Stimulated activated CD4-positive, alpha-beta T cell treated with anti-CD3 and anti-CD28 coated beads, TNF-alpha, amount 100 ng/mL, for 1 hour (primary cell): ENCODE measurements at regions not wholly inside any gene's neighbourhood (a gene's known extent, or its start where the extent isn't known, plus 50 kb on each side); places are given as distances from the start of the nearest gene placed in this dataset.
"Not testable (repeated sequence)": the region's sequence is repeated elsewhere in the genome, so short reads cannot be mapped to it uniquely, and the experiment has no call there.

Experiments used
- DNase-seq, 3 donors: peaks; one replicate each; pipeline ENCODE4 v3.0.0-alpha.2; 2020; ENCODE audit warnings: low read depth in 3 of 3, low spot score in 1 of 3

DNA sequence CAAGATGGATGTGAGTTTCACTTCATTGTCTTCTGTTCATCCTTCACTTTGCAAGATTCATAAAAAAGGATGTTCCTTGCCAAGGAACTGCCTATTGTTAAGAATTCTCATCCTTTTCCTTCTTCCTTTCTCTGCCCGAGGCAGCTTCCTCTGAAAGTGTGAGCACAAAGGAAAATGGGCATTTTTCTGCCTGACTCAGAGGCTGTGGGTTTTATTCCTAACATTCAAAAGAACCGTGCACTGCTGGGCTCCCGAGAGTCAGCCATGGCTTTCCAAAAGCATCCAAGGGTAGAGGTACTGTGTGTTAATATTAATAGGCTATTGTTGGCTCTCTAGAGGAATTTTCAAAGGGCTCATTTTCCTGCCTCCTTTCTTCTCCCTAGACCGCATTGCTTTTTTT is 289.4 kb downstream of the ABCC12 start:
- DNase-seq, result no peak

DNA sequence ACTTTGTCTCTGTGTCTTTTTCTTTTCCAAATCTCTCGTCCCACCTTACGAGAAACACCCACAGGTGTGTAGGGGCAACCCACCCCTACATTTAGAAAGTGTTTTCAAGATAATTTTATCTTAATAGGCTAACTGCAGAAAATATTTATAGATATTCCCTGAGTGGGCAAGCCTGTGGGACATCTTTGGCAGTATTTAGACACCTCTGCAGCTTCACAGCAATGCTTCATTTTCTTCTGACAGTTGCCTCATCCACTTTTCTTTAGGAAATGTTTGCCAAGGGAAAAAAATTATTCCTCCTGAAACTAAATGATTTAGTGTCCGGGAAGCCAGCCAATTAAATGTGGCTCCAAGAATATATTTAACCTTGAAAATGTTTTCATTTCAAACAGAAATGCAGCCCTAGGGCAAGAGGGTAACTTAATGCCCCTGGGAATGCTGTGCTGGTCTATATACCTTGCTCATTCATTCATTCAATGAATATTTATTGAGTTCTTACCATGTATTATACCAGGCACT is 290.4 kb downstream of the ABCC12 start:
- DNase-seq, result no peak

DNA sequence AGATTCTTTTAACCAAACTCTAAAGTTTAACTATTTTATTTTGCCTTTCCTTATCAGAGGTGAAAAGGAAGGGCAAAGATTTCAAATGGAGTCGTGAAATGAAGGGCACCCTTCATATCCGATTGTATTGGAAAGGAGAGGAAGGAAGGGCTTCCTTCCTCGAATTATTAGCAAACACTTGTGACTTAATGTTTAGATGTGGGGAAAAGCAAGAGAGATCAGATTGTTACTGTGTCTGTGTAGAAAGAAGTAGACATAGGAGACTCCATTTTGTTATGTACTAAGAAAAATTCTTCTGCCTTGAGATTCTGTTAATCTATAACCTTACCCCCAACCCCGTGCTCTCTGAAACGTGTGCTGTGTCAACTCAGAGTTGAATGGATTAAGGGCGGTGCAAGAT is 291.5 kb downstream of the ABCC12 start:
- not testable (repeated sequence) for DNase-seq

DNA sequence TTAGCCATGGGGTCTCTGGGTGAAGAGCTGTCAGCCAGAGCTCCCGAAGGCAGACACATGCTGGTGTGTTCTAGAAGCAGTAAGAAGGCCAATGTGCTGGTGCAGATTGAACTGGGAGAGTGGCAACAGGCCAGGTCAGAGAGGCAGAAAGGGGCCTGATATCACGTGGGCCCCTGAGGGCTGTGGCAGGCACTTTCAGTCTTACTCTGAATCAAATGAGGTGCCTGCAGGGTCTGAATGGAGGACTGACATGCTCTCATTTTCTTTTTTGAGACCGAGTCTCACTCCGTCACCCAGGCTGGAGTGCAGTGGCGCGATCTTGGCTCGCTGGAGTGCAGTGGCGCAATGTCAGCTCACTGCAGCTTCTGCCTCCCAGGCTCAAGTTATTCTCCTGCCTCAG is 293.8 kb downstream of the ABCC12 start:
- no peak for DNase-seq

DNA sequence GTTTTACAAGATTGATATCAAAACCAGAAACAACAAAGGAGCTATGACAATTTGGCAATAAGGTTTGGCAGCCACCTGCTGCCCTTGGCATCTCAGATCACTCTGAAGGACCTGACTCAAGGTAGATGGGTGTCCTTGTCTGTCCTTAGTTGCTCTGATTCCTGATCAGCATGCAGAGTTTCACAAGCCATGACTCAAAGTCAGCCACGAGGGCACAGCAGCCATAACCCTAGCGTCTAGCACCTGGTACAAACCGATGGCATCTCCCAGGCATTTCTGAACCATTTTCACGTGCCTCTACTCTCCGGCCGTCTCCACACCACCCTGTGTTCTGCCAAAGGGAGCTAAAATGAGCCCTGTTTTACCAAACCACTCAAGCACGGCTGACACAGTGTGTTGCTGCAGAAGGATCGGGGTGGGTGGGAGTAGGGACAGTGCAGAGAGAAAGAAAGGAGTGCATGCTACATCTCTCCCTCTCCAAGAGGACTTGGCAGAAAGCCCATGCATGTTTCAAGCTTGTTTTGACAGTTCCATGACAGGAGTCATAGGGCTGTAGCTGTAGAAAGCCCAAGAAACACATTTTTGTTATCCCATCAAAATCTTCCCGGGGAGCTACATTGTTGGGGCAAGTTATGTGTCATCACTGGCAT is 297.3 kb downstream of the ABCC12 start:
- DNase-seq, result no peak

DNA sequence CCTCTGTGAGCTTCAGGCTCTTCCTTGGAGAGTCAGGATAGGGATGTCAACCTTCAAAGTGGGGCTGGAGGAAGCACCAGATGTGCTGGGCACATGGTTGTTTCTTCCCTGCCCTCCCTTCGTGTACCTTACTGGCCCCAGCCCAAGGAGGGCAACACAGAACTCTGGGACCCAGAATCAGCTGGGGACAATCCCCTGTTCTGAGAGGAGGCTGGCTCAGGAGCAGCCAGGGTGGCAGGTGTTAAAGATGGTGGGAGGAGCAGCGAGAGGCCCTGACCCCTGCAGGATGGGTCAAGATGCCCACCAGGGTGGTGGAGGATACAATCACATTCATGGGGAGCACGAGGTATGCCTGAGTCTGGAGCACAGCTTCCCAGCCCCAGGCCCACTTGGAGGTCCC is 300.4 kb downstream of the ABCC12 start:
- DNase-seq, result no peak

DNA sequence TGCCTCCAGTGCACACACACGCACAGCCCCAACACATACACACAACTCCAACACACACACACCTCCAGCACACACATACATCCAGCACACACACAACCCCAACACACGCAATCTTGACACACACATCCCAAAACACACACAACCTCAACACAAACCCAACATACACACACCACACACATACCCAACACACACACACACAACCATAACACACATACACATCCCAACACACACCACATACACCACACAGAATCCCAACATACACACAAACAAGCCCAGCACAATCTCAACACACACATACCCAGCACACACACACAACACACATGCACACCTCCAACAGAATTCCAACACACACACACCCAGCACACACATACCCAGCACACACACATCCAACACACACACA is 301.1 kb downstream of the ABCC12 start:
- no peak for DNase-seq

DNA sequence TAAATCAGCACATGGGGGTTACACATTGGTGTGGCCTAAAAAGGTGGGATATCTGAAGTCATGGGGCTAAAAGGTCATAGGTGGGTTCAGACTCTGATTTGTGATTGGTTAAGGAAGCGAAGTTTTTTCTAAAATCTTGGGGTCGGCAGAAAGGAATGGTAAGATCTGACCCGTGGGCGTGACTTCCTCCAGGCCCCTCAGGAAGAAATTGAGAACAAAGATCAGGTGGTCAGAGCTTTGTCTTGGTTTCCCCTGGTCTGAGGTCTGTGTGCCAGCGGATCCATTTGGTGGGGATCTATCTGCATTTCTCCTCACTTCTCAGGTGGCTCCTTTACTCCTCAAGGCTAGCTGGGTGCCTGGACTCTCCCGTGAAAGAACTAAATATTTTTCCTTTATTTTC is 302.8 kb downstream of the ABCC12 start:
- no peak for DNase-seq

DNA sequence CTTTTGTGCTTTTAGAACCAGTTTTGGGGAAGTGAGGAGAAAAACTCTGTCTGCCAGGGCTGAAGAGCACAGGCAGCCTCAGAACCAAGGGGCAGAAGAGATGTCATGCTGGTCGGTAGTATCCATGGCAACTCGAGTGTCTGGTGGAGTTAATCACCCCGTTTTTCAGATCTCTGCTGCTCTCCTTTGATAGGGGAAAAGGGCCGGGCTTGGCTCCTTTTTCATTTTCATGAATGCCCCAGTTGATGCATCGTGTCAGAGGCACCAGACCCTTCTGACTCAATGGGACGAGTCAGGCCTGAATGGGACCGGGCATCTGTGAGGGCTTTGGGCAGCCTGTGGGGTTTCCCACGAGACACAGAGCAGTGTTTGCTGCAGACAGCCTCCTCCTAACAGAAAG is 304.6 kb downstream of the ABCC12 start:
- no peak for DNase-seq

DNA sequence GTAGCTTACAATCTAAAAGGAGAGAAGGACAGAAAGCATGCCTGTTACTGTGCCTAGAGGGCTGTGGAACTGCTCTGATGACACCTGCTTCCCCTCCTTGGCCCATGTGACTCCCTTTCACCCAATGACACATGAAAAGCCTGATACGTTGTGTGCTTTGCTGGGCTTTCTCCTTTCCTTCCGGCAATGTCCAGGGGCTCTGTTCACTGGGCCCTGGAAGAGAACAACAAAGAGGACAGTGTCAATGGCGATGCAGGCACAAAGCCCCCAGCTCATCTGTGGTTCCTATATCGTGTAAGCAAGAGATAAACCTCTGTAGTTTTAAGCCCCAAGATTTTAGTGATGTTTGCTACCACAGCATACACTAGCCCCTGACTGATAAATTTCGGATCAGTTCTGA is 306.1 kb downstream of the ABCC12 start:
- no peak for DNase-seq

DNA sequence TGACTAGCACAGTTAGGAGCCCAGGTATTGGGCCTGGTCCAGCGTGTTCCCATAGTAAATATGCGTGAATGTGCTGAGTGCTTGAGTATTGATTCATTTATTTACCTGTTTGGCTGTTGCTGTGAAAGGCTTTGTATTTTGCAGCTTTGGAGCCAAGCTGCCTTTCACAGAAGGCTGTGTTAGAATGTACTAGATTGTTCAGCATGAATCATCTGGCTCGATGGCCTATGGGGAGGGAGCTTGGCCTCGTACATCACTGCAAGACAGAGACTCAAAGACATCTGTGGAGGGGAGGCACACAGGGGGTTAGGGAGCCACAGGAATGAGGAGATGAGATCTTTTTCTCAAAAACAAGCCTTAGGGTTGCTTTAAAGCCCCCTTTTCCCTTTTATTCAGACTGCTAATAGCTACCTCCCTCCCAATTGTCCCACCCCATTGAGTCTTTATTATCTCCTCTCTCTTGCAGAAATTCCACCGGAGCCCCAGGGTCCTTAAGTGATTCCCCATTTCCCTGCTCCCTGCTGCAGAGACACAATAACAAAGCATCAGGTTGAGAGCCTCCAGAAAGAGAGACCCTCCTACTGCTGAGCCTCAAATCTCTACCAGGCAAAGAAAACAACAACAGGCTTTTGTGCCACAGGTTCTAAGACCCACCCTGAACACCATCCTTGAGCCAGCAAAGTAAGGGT is 307.2 kb downstream of the ABCC12 start:
- DNase-seq, result no peak

DNA sequence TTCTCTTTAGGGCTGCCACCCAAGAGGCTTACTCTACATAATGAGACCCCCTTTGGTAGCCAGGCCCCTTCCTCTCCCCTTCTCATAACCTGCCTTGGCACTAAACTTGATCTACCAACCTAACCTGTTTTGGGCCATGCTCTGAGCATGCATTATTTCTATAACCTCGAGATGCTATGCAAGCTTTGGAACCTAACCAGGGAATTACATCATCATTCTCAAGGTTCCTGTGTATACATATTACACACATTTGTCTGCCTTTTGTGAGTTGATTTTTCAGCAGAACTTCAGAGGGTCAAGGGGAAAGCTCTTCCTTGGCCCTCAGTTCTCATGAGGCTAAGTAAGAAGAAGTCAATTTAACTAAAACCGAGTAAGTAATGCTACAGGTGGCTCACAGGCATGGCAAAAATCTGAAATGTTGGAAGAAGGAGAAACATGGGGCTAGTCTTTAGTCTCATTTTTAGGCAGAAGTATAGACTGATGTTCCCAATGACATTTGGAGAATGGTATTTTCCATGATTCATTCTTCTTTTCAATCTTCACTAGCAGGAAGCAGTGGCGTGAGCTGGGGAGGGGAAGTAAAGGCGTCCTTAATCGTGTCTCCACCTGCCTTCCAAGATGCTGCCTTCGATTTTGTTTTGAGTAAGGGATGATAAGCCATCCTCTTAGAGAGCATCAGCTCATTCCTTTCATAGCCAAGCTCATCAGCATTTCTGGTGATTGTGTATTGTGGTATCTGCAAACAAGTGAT is 308.4 kb downstream of the ABCC12 start:
- no peak for DNase-seq

DNA sequence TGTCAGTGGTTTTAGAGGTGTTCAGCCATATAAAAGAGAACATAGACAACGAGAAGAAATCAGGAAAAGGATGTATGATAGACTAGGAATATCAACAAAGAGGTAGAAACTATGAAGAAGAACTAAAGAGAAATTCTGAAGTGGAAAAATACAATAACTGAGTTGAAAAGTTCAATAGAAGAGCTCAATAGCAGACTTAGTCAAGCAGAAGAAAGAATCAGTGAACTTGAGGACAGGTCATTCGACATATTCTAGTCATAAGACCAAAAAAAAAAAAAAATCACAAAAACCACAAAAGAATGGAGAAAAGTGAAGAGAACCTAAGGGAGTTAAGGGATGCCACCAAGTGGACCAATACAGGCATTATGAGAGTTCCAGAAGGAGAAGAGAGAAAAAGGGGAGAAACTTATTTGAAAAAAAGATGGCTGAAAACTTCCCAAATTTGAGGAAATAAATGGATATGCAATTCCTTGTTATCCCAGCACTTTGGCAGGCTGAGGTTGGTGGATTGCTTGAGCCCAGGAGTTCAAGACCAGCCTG is 321.2 kb downstream of the ABCC12 start:
- no peak for DNase-seq

DNA sequence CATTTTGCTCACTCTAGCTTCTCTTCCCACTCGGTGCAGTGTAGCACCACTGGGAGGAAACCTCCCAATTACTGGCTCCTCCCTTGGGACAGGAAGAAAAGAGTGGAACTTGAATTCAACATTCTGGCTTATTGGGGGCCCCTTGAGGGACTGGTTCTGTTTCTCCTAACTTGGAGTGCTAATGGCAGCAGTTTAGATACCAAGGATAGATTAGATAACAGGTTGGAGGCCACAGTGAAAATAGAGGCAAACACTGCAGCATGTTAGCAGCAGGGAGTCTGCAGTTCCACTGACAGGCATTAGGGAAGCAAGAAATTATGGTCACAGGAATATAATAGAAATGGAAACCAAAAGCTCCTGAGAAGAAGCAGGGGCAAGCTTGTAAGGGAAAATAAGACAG is 322.0 kb downstream of the ABCC12 start:
- DNase-seq, result no peak

DNA sequence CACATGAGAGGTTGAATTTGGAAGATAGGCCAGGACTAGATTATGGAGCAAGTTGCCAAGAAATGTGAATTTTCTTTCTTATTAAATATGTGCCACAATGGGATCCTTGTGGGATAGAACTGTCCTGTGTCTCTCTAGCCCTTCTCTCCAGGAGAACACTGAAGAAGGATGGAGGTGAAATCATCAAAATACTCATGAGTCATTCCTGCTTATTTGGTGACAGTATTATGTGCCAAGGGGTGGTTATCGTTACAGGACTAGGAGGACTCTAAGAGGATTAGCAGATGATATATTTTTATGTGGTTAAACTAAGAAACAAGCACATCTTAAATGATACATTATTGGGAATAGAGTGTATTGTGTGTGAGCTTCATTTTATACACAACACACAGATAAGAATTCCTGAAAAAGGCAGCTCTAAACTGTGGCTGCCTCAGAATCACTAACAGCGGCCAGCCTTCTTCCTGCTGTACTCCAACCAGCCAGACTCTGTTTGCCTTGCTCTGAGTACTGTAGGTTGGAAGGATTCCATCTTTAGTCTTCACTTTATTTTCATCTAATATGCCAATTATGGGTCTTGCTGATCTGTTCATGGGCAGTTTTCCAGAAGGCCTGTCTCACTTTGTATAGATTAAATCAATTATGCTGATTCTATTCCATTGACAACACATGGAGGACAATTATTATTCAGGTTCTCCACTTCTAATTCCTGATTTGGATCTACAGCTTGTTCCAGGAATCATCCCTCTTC is 325.8 kb downstream of the ABCC12 start:
- DNase-seq, result no peak

DNA sequence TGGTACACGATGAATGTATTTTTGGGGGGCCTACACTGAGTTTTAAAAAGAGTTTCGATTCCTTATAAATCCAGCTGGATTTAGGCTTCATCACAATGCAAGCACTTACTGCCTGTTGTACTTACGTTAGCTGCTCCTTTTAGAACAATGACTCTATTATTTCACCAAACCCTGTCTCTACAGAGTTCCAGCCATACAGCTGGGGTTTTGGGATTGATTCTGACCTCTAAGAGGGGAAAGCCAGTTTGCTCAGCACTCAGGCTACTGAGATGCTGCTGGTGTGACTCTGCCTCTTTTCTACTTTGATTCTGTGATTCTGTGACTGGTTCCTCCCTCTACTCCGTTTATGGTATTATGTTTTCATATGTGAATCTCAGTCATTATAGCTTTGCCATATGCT is 329.7 kb downstream of the ABCC12 start:
- no peak for DNase-seq

DNA sequence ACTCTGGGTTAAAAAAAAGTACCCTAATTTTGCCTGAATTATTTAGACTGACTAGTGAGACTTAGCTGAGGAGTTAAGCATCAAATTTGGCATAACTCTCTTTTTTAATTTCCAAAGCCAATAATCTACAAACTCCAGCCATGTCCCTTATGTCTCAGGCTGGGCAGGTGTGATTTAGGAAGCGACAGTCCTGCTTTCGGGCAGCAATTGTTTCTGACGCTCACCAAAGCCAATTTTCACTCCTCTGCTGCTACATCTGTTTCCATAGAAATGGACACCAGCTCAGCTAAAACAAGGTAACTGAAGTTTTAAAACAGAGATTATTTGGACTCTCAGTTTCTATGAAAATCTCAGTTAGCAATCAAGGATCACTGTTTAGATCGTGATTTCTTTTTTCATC is 338.7 kb downstream of the ABCC12 start:
- no peak for DNase-seq

DNA sequence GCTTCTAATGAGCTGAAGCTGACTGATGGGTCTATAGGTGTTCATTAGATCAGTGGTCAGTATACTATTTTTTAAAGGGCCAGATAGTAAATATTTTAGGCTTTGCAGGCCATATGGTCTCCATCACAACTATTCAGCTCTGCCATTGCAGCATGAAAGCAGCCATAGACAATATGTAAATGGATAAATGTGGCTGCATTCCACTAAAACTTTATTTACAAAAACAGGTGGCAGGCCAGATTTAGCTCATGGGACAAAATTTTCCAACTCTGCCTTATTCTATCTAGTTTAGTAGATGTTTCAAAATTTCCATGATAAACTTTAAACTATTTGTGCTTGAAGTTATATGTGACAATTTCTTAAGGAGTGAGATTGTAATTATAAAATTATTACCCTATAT is 339.3 kb downstream of the ABCC12 start:
- no peak for DNase-seq

DNA sequence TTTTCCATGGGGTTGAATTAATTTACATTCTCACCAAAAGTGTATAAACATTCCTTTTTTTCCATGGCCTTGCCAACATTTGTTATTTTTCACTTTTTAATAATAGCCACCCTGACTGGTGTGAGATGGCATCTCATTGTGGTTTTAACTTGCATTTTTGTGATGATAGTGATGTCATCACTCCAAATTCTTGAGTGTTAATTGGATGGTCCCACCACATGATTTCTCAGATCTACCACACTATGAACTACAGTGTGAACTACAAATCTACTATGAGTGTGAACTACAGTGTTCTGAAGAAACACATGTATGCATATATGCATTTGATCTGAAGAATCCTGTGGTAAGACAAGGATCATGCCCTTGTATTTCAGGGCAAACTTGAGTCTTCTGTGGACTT is 340.1 kb downstream of the ABCC12 start:
- no peak for DNase-seq

DNA sequence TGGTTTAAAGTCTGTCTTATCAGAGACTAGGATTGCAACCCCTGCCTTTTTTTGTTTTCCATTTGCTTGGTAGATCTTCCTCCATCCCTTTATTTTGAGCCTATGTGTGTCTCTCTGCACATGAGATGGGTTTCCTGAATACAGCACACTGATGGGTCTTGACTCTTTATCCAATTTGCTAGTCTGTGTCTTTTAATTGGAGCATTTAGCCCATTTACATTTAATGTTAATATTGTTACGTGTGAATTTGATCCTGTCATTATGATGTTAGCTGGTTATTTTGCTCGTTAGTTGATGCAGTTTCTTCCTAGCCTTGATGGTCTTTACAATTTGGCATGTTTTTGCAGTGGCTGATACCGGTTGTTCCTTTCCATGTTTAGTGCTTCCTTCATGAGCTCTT is 344.0 kb downstream of the ABCC12 start:
- DNase-seq, result not testable (repeated sequence)

DNA sequence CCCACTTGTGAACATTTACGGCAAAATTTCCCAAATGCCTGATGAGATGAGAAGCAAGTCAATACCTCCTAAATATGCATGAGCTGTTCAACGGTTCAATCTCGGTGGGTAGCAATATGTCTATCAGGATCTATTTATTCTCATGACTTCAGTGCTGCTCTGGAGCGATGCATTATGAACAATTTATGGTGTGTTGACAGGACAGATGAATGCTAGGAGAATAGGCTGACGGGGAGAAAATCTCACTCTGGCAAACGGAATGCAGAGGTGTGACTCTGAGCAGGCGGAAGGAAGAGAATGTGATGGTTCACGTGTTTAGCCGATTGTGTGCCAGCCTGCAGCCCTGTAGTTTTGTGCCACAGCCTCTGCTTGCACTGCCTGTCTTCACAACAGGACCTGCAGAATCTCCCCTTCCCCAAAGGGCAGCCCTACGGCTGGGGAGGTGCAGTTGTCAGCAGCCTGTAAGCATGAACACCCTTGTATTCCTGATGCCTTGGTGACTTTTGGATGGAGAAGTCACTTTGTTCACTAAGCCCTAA is 345.2 kb downstream of the PHKB start:
- no peak for DNase-seq
